ENCODE measurements at regions not wholly inside any gene's neighbourhood (a gene's known extent, or its start where the extent isn't known, plus 50 kb on each side); places are given as distances from the start of the nearest gene placed in this dataset.

DNA sequence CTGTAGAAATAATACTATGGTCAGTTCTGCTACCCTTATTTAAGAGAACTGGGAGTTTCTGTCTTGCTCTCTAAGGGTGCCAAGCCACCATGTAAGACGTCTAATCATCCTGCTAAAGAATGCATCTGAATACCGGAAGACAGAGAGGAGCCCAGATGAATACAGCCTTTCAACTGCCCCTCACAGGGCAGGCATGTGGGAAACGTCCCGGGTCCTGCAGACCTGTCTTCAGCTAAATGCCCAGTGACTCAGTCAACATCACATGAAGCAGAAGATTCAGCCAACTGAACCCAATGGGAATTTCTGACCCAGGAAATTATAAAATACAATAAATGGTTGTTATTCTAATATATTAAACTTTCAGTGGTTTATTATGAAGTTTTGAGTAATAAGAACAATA, 2141.0 kb upstream of the AGA start:
- Histone ChIP-seq H3K27ac (ENCODE audit: low read length) (no peak overlapping the region), H3K9ac (ENCODE audit: low read depth, low read length) (no peak overlapping the region), H3K36me3 (ENCODE audit: insufficient read depth, low read depth, low read length) (no peaks in the 10 kb centered on the region), H3K9me3 (ENCODE audit: insufficient read depth, low read depth, low read length) (no peaks in the 10 kb centered on the region), H3K4me3 (ENCODE audit: low read length) (no peak overlapping the region), H3K4me1 (ENCODE audit: insufficient read depth, low read length) (peaks cover 3% of the 10 kb centered on the region), H3K27me3 (ENCODE audit: insufficient read depth, low read length) (no peaks in the 10 kb centered on the region)

DNA sequence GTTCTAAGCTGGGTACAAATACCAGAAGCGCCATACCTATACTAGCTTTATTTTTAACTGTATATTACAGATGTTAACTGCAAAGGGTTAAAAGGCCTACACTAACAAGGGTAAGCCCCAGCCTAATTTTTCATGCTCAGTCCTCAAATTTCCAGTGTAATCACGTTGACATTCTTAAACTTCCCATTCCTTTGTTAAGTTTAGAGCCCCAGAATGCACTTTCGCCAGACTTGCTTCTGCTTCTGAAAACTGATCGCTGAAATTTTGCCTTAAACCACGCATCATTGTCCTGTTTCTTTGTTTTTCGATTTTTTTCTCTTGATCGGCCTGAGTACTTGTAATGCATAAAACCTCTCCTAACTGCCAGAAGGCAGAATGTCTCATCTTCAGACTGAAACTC, 2141.9 kb upstream of the AGA start:
- no peaks in the 10 kb centered on the region for H3K27me3 ChIP-seq (ENCODE audit: insufficient read depth, low read length)
- no peak overlapping the region for H3K4me3 ChIP-seq (ENCODE audit: low read length)
- no peak overlapping the region for H3K27ac ChIP-seq (ENCODE audit: low read length)
- H3K9me3 ChIP-seq (ENCODE audit: insufficient read depth, low read depth, low read length): no peaks in the 10 kb centered on the region
- H3K36me3 ChIP-seq (ENCODE audit: insufficient read depth, low read depth, low read length): no peaks in the 10 kb centered on the region
- H3K4me1 ChIP-seq (ENCODE audit: insufficient read depth, low read length): peaks cover 3% of the 10 kb centered on the region
- no peak overlapping the region for H3K9ac ChIP-seq (ENCODE audit: low read depth, low read length)

DNA sequence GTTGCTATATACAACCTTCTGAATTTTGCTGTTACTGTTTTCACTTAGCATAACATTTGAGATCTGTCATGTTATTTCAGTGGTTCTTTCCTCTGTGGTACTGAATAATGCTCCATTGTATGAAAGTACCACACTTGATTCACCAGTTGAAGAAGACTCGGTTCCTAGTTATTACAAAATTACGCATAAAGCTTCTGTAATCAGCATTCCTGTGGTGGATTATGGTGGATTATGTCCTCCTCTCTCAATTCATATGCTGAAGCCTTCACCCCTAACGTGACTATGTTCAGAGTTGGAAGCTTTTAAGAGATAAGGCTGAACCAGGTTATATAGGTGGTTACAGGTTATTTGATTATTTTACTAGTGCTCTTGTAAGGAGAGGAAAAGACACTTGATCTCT, 2143.5 kb upstream of the AGA start:
- Histone ChIP-seq H3K27ac (ENCODE audit: low read length) (no peak overlapping the region), H3K9ac (ENCODE audit: low read depth, low read length) (no peak overlapping the region), H3K4me1 (ENCODE audit: insufficient read depth, low read length) (peaks cover 3% of the 10 kb centered on the region), H3K4me3 (ENCODE audit: low read length) (no peak overlapping the region), H3K27me3 (ENCODE audit: insufficient read depth, low read length) (no peaks in the 10 kb centered on the region), H3K36me3 (ENCODE audit: insufficient read depth, low read depth, low read length) (no peaks in the 10 kb centered on the region), H3K9me3 (ENCODE audit: insufficient read depth, low read depth, low read length) (no peaks in the 10 kb centered on the region)

DNA sequence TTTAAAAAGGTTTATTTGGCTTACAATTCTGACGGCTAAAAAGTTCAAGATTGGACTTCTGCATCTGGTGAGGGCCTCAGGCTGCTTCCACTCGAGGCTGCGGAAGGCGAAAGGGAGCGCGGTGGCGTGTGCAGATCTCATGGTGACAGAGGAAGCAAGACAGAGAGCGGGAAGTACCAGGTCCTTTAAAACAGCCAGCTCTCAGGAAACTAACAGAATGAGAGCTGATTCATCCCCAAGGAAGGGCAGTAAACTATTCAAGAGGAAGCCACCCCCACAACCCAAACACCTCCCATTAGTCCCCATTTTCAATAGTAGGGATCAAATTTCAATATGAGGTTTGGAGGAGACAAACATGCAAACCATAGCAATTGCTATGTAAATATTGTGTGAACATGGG, 2144.2 kb upstream of the AGA start:
- no peaks in the 10 kb centered on the region for H3K36me3 ChIP-seq (ENCODE audit: insufficient read depth, low read depth, low read length)
- no peaks in the 10 kb centered on the region for H3K27me3 ChIP-seq (ENCODE audit: insufficient read depth, low read length)
- H3K27ac ChIP-seq (ENCODE audit: low read length): no peak overlapping the region
- H3K9ac ChIP-seq (ENCODE audit: low read depth, low read length): no peak overlapping the region
- H3K4me3 ChIP-seq (ENCODE audit: low read length): no peak overlapping the region
- H3K4me1 ChIP-seq (ENCODE audit: insufficient read depth, low read length): peaks cover 3% of the 10 kb centered on the region
- H3K9me3 ChIP-seq (ENCODE audit: insufficient read depth, low read depth, low read length): no peaks in the 10 kb centered on the region

DNA sequence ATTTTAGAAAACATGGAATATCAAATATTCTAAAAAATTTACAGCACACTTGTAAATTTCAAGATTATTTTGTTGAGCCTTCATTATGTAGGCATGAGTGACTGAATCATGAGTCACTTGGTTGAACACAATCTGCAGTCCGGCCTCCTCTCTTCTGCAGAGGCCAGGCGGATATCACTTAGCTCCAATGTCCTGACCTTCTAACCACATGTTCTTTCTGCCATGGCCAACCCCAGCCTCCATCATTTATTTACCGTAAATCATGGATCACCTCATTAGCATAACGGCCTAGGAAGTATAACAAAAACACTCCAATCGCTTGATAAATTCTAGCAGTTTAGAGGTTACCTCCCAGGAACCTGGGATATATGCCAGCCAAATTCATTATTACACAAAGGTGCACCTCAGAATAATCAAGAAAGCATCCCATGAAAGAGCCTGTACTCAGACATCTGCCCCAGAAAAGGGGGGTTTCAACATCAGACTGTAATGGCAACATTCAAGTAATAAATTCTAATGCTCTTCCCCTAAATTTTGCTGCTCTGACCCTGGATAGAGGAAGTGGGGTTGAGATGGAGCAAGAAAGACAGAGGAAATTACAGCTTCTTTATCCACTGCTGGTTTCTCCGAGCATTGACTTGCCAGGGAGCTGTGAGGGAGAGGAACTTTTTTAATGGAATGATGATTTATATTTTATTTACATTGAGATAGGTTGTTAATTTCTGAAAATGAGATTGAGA, 2153.6 kb upstream of the AGA start:
- H3K27me3 ChIP-seq (ENCODE audit: insufficient read depth, low read length): no peaks in the 10 kb centered on the region
- no peaks in the 10 kb centered on the region for H3K36me3 ChIP-seq (ENCODE audit: insufficient read depth, low read depth, low read length)
- H3K4me3 ChIP-seq (ENCODE audit: low read length): no peak overlapping the region
- no peaks in the 10 kb centered on the region for H3K9me3 ChIP-seq (ENCODE audit: insufficient read depth, low read depth, low read length)
- H3K4me1 ChIP-seq (ENCODE audit: insufficient read depth, low read length): no peaks in the 10 kb centered on the region
- no peak overlapping the region for H3K27ac ChIP-seq (ENCODE audit: low read length)
- no peak overlapping the region for H3K9ac ChIP-seq (ENCODE audit: low read depth, low read length)

DNA sequence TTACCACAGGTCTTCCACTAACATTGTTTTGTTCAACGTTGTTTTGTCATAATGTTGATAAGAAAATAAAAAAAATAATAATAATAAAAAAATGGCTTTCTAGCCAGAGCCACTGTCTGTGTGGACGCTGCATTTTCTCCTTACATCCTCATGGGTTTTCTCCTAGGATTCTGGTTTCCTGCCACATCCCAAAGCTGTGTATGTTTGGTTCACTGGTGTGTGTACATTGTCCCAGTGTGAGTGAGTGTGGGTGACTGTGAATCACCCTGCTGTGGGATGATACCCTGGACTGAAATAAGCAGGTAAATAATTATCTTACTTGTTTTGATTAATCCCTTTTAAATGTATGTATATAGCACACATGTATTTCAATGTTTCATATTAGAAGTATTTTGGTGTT, 2154.4 kb upstream of the AGA start:
- Histone ChIP-seq H3K4me3 (ENCODE audit: low read length) (no peak overlapping the region), H3K4me1 (ENCODE audit: insufficient read depth, low read length) (no peaks in the 10 kb centered on the region), H3K36me3 (ENCODE audit: insufficient read depth, low read depth, low read length) (no peaks in the 10 kb centered on the region), H3K27ac (ENCODE audit: low read length) (no peak overlapping the region), H3K27me3 (ENCODE audit: insufficient read depth, low read length) (no peaks in the 10 kb centered on the region), H3K9ac (ENCODE audit: low read depth, low read length) (no peak overlapping the region), H3K9me3 (ENCODE audit: insufficient read depth, low read depth, low read length) (no peaks in the 10 kb centered on the region)

DNA sequence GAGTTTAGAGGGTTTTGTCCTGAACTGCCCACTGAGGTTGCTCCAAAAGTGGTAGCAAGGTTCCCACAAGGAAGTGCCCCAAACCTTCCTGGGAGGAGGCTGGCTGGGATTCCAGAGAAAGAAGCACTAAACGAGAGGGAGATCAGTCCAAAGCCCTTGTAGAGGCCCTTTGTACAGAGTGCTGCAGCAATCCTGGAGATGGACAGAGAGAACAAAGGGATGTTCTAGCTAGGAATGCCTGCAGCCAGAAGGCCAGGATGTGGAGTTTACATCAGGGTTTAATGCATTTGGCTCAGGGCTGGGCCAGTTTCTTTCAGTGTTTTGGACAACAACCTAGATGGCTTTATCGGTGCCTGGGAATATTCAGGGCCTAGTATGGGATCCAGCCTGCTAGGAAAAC, 2155.1 kb upstream of the AGA start:
- no peaks in the 10 kb centered on the region for H3K36me3 ChIP-seq (ENCODE audit: insufficient read depth, low read depth, low read length)
- H3K27ac ChIP-seq (ENCODE audit: low read length): no peak overlapping the region
- no peaks in the 10 kb centered on the region for H3K27me3 ChIP-seq (ENCODE audit: insufficient read depth, low read length)
- no peak overlapping the region for H3K4me3 ChIP-seq (ENCODE audit: low read length)
- H3K9me3 ChIP-seq (ENCODE audit: insufficient read depth, low read depth, low read length): no peaks in the 10 kb centered on the region
- no peaks in the 10 kb centered on the region for H3K4me1 ChIP-seq (ENCODE audit: insufficient read depth, low read length)
- no peak overlapping the region for H3K9ac ChIP-seq (ENCODE audit: low read depth, low read length)

DNA sequence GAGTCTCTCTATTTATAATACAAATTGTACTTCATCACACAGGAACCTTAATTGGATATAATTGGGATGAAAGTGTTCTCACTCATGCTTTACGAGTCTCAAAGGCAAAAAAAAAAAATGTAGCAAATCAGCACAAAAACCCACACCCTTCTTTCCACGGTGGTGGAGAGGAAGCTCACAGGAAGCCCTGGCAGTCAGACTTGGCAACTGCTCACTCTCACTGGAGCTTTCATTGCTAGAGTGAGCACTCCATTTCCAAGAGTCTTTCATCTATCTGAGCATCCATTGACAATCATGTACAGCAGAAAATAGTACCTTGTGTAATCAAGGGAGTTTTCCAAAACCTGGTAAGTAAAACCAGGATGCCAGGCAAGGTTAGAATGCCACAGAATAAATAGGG, 2159.4 kb upstream of the AGA start:
- H3K9me3 ChIP-seq (ENCODE audit: insufficient read depth, low read depth, low read length): no peaks in the 10 kb centered on the region
- H3K4me1 ChIP-seq (ENCODE audit: insufficient read depth, low read length): no peaks in the 10 kb centered on the region
- H3K27me3 ChIP-seq (ENCODE audit: insufficient read depth, low read length): no peaks in the 10 kb centered on the region
- H3K27ac ChIP-seq (ENCODE audit: low read length): no peak overlapping the region
- H3K4me3 ChIP-seq (ENCODE audit: low read length): no peak overlapping the region
- H3K36me3 ChIP-seq (ENCODE audit: insufficient read depth, low read depth, low read length): no peaks in the 10 kb centered on the region
- no peak overlapping the region for H3K9ac ChIP-seq (ENCODE audit: low read depth, low read length)

DNA sequence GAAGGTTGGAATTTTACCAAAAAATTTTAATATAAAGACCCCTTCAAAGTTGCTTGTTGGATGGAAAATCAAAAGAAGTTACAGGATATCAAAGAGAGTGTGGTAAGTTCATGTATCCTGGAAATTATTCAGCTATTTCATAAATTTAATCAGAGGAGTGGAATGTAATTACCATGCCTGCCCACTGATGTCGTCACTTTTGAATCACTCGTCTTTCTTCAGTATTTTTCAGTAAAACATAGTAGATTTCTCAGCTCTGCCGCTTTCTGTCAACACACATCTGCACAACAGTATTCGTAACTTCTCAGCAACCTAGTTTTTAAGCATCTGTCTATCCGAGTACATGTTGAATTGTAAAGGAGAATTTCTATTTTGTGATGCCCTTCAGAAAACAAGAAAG, 2163.0 kb upstream of the AGA start:
- H3K27ac ChIP-seq (ENCODE audit: low read length): no peak overlapping the region
- H3K9me3 ChIP-seq (ENCODE audit: insufficient read depth, low read depth, low read length): no peaks in the 10 kb centered on the region
- H3K36me3 ChIP-seq (ENCODE audit: insufficient read depth, low read depth, low read length): no peaks in the 10 kb centered on the region
- no peaks in the 10 kb centered on the region for H3K4me1 ChIP-seq (ENCODE audit: insufficient read depth, low read length)
- H3K4me3 ChIP-seq (ENCODE audit: low read length): no peak overlapping the region
- no peak overlapping the region for H3K9ac ChIP-seq (ENCODE audit: low read depth, low read length)
- no peaks in the 10 kb centered on the region for H3K27me3 ChIP-seq (ENCODE audit: insufficient read depth, low read length)

DNA sequence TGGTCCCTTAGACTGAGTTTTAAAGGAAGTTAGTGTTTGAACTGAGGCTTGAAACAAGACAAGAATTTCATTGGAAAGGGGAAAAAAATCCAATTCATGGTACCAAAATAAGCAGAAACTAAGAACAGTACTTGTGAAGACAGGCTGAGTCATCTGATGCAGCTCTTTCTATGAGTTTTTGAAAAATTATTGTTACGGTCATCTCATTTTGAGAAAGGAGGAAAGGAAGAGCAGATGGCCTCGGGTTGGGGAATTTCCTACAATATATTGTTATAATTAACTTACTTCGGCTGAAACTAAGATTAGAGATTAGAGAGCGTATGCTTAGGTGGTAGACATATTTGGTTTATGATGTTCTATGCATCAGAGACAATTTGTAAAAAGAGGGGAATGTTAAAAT, 2164.8 kb upstream of the AGA start:
- Histone ChIP-seq H3K36me3 (ENCODE audit: insufficient read depth, low read depth, low read length) (no peaks in the 10 kb centered on the region), H3K4me3 (ENCODE audit: low read length) (no peak overlapping the region), H3K9ac (ENCODE audit: low read depth, low read length) (no peak overlapping the region), H3K27me3 (ENCODE audit: insufficient read depth, low read length) (no peaks in the 10 kb centered on the region), H3K9me3 (ENCODE audit: insufficient read depth, low read depth, low read length) (no peaks in the 10 kb centered on the region), H3K4me1 (ENCODE audit: insufficient read depth, low read length) (no peaks in the 10 kb centered on the region), H3K27ac (ENCODE audit: low read length) (no peak overlapping the region)

DNA sequence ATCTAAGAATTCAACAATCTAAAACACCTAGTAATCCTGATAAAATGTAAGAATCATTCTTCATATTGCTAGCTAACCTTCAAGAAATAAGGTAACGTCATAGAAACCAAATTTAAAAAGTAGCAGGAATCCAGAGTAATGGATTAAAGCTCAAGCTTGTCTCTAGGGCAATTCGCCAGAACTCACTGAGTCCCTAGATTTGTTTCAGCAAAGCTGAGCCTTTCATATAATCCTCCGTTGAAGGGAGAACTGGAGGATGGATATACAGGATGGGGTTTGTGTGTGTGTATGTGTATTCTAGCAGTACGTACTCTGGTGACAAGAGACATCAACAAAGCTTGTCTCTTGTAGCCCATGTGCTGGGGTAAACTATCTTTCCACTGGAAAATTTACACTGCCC, 2173.5 kb upstream of the AGA start:
- H3K27me3 ChIP-seq (ENCODE audit: insufficient read depth, low read length): no peaks in the 10 kb centered on the region
- H3K4me1 ChIP-seq (ENCODE audit: insufficient read depth, low read length): no peaks in the 10 kb centered on the region

DNA sequence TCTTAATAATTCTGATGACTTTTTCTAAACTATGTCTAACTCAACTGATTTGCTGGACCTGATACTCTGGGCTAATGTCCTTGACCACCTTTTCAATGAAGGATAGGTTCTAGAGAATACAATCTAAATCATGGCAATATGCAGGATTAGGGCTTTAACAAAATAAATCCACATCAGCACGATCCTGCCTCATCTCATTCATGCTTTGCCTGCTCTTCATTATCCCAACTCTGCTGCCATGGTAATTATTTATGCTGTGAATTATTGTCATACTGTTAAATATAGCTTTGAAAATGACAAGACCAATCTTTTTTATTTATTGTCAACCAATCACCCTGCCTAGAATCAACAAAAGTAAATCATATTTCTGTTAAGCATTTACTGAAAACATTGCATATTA, 2176.7 kb upstream of the AGA start:
- no peak overlapping the region for H3K4me3 ChIP-seq (ENCODE audit: low read length)
- H3K27me3 ChIP-seq (ENCODE audit: insufficient read depth, low read length): no peaks in the 10 kb centered on the region
- H3K4me1 ChIP-seq (ENCODE audit: insufficient read depth, low read length): no peaks in the 10 kb centered on the region
- H3K27ac ChIP-seq (ENCODE audit: low read length): no peak overlapping the region
- no peak overlapping the region for H3K9ac ChIP-seq (ENCODE audit: low read depth, low read length)
- no peaks in the 10 kb centered on the region for H3K36me3 ChIP-seq (ENCODE audit: insufficient read depth, low read depth, low read length)
- H3K9me3 ChIP-seq (ENCODE audit: insufficient read depth, low read depth, low read length): no peaks in the 10 kb centered on the region

More for the DNA sequence above, 2173.5 kb upstream of the AGA start:
- Histone ChIP-seq H3K9ac (ENCODE audit: low read depth, low read length) (no peak overlapping the region), H3K9me3 (ENCODE audit: insufficient read depth, low read depth, low read length) (no peaks in the 10 kb centered on the region), H3K27ac (ENCODE audit: low read length) (no peak overlapping the region), H3K36me3 (ENCODE audit: insufficient read depth, low read depth, low read length) (no peaks in the 10 kb centered on the region), H3K4me3 (ENCODE audit: low read length) (no peak overlapping the region)

Data from iPS-20b (cell line).